Adrenal gland (tissue), 5 donors: ENCODE measurements at regions not wholly inside any gene's neighbourhood (a gene's known extent, or its start where the extent isn't known, plus 50 kb on each side); places are given as distances from the start of the nearest gene placed in this dataset.

Source experiments
- CTCF ChIP-seq, 6 experiments: fragments of 450-650 bp in 4 of 6; fragments of 200-600 bp in 2 of 6; sonication (generic) in 1 of 6; IDR thresholded peaks; 1 replicate in 5 of 6; 2 replicates in 1 of 6; pipeline versions ENCODE4 v1.5.1 to v1.8.0; 2016 to 2021; ENCODE audit warnings: antibody characterized with exemption in 6 of 6, mild to moderate bottlenecking in 2 of 6, moderate library complexity in 1 of 6
- POLR2A ChIP-seq, 2 donors: fragments of 450-650 bp; IDR thresholded peaks; one replicate each; pipeline ENCODE4 v1.6.1; 2017; ENCODE audit warnings: antibody characterized with exemption in 2 of 2, mild to moderate bottlenecking in 2 of 2, moderate library complexity in 1 of 2
- donor health status: DM: no; HTN: no; CAD: no.

GRCh38 chr9:135371535-135371934 is 108.0 kb upstream of the PPP1R26 start:
- TF ChIP-seq CTCF (IDR thresholded peaks at IDR 0.05) (no peak), POLR2A (IDR thresholded peaks at IDR 0.05) (no peak)
